HCT116 (cell line): ENCODE measurements at regions not wholly inside any gene's neighbourhood (a gene's known extent, or its start where the extent isn't known, plus 50 kb on each side); places are given as distances from the start of the nearest gene placed in this dataset.

Experiments used
- CEBPB ChIP-seq: IDR thresholded peaks from 2 replicates; pipeline ENCODE4 v1.6.1; 2012; ENCODE audit warnings: low read depth
- EZH2 ChIP-seq: fragments of 200-600 bp; sonication (generic); IDR thresholded peaks from 2 replicates; pipeline ENCODE4 v1.6.1; 2017; ENCODE audit warnings: antibody characterized with exemption, mixed run types
- POLR2A ChIP-seq: IDR thresholded peaks from 2 replicates; pipeline ENCODE4 v1.7.0; 2011; ENCODE audit warnings: borderline replicate concordance; ENCODE audit not compliant: insufficient read depth, insufficient read length; ENCODE audit errors: extremely low read depth
- SIN3A ChIP-seq: IDR thresholded peaks from 2 replicates; pipeline ENCODE4 v1.6.1; 2012; ENCODE audit warnings: low read depth
- SP1 ChIP-seq: IDR thresholded peaks from 2 replicates; pipeline ENCODE4 v1.6.1; 2012; ENCODE audit warnings: low read depth
- TF ChIP-seq, protein P1 (sequence below), 3 experiments: fragments of 200-600 bp in 1 of 3; sonication (generic) in 1 of 3; IDR thresholded peaks in 2 of 3; conservative IDR thresholded peaks in 1 of 3; 2 replicates each; pipeline ENCODE4 v1.5.1; 2012 to 2017; ENCODE audit warnings: low read depth in 2 of 3, low read length in 2 of 3, antibody characterized with exemption in 1 of 3, borderline replicate concordance in 1 of 3, control low read depth in 1 of 3, mild to moderate bottlenecking in 1 of 3, mixed read lengths in 1 of 3, mixed run types in 1 of 3, moderate library complexity in 1 of 3; ENCODE audit not compliant: insufficient read depth in 1 of 3

DNA sequence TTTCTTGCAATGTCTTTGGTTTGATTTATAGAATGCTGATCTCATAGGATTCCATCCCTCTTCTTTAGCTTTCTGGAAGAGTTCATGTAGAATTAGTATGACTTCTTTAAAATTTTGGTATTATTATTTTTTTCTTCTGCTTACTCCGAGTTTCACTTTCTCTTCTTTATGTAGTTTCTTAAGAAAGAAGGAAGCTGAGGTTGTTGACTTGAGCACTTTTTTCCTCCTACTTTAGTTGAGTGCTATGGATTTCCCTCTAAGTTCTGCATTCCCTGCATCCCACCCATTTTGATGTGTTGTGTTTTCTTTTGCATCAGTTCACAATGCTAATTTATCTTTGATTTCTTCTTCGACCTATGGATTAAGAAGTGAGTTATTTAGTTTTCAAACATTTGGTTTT lies 78.9 kb upstream of the SPRED2 start:
- TF ChIP-seq, protein P1, sequence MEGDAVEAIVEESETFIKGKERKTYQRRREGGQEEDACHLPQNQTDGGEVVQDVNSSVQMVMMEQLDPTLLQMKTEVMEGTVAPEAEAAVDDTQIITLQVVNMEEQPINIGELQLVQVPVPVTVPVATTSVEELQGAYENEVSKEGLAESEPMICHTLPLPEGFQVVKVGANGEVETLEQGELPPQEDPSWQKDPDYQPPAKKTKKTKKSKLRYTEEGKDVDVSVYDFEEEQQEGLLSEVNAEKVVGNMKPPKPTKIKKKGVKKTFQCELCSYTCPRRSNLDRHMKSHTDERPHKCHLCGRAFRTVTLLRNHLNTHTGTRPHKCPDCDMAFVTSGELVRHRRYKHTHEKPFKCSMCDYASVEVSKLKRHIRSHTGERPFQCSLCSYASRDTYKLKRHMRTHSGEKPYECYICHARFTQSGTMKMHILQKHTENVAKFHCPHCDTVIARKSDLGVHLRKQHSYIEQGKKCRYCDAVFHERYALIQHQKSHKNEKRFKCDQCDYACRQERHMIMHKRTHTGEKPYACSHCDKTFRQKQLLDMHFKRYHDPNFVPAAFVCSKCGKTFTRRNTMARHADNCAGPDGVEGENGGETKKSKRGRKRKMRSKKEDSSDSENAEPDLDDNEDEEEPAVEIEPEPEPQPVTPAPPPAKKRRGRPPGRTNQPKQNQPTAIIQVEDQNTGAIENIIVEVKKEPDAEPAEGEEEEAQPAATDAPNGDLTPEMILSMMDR (IDR thresholded peaks at IDR 0.05 in 2 of 3, conservative IDR thresholded peaks at IDR 0.05 in 1 of 3; ENCODE audit: borderline replicate concordance in 1 of 3, insufficient read depth in 1 of 3, low read depth in 2 of 3, low read length in 2 of 3), result no peak
- TF ChIP-seq SIN3A (no peak), EZH2 (no peak), SP1 (no peak), CEBPB (no peak), POLR2A (no peak)
